Activated CD4-positive, alpha-beta T cell treated with anti-CD3 and anti-CD28 coated beads, Interleukin-10, Interleukin-2, amounts not matched to agents 100 ng/mL and 50 ng/mL, durations not matched to agents 16 hours and 8 hours (primary cell): ENCODE measurements at regions not wholly inside any gene's neighbourhood (a gene's known extent, or its start where the extent isn't known, plus 50 kb on each side); places are given as distances from the start of the nearest gene placed in this dataset.

Source experiments
- DNase-seq: peaks from one replicate; pipeline ENCODE4 v3.0.0-alpha.2; 2020

- no peak for DNase-seq
Observed at GRCh38 chr2:237150186-237150585, 64.5 kb downstream of the COPS8 start.

GRCh38 chr2:237150831-237151375 is 65.2 kb downstream of the COPS8 start:
- no peak for DNase-seq

GRCh38 chr2:237152361-237152760 is 66.7 kb downstream of the COPS8 start:
- DNase-seq: no peak

GRCh38 chr2:237153181-237153580 is 67.5 kb downstream of the COPS8 start:
- DNase-seq: no peak

GRCh38 chr2:237154082-237154638 is 68.5 kb downstream of the COPS8 start:
- DNase-seq: peak; percentile 72

- DNase-seq: peak; percentile 10
Observed at GRCh38 chr2:237154884-237155851, 69.5 kb downstream of the COPS8 start.

GRCh38 chr2:237156031-237156856 is 70.6 kb downstream of the COPS8 start:
- DNase-seq: peak; percentile 36

- DNase-seq: no peak
Observed at GRCh38 chr2:237156857-237157779, 71.4 kb downstream of the COPS8 start.

- DNase-seq: no peak
Observed at GRCh38 chr2:237157780-237158102, 72.1 kb downstream of the COPS8 start.

GRCh38 chr2:237158194-237158593 is 72.5 kb downstream of the COPS8 start:
- DNase-seq: no peak

- no peak for DNase-seq
Observed at GRCh38 chr2:237159006-237159911, 73.6 kb downstream of the COPS8 start.

- no peak for DNase-seq
Observed at GRCh38 chr2:237160271-237160919, 74.7 kb downstream of the COPS8 start.

- no peak for DNase-seq
Observed at GRCh38 chr2:237161189-237161588, 75.5 kb downstream of the COPS8 start.

- DNase-seq: no peak
Observed at GRCh38 chr2:237162959-237163358, 77.3 kb downstream of the COPS8 start.

GRCh38 chr2:237164474-237165042 is 78.9 kb downstream of the COPS8 start:
- no peak for DNase-seq

GRCh38 chr2:237165405-237166276 is 80.0 kb downstream of the COPS8 start:
- no peak for DNase-seq

- no peak for DNase-seq
Observed at GRCh38 chr2:237167038-237167437, 81.3 kb downstream of the COPS8 start.

- no peak for DNase-seq
Observed at GRCh38 chr2:237167934-237168333, 82.2 kb downstream of the COPS8 start.

- DNase-seq: no peak
Observed at GRCh38 chr2:237170020-237170419, 84.3 kb downstream of the COPS8 start.
